22Rv1 (cell line): ENCODE measurements at regions not wholly inside any gene's neighbourhood (a gene's known extent, or its start where the extent isn't known, plus 50 kb on each side); places are given as distances from the start of the nearest gene placed in this dataset.

Source experiments
- CTCF ChIP-seq: fragments of 450-650 bp; IDR thresholded peaks from 2 replicates; pipeline ENCODE4 v1.5.1; 2017; ENCODE audit warnings: mild to moderate bottlenecking
- ZFX ChIP-seq: fragments of 450-650 bp; IDR thresholded peaks from 2 replicates; pipeline ENCODE4 v1.6.1; 2017; ENCODE audit warnings: antibody characterized with exemption, borderline replicate concordance

GRCh38 chr14:87312169-87312893 is 680.7 kb downstream of the GALC start:
- no peak for TF ChIP-seq CTCF
- TF ChIP-seq ZFX = no peak
